Glutamatergic neuron (in vitro differentiated cells): ENCODE measurements at regions not wholly inside any gene's neighbourhood (a gene's known extent, or its start where the extent isn't known, plus 50 kb on each side); places are given as distances from the start of the nearest gene placed in this dataset.

Experiments used
- DNase-seq: peaks from one replicate; pipeline ENCODE4 v3.0.0; 2022
- H3K27ac Mint-ChIP-seq: one replicate; pipeline ENCODE4 v1.8.0; 2020; ENCODE audit warnings: mild to moderate bottlenecking, mixed read lengths, inconsistent platforms; ENCODE audit not compliant: unreplicated experiment
- H3K27me3 Mint-ChIP-seq: one replicate; pipeline ENCODE4 v1.8.0; 2020; ENCODE audit warnings: mild to moderate bottlenecking, moderate library complexity, mixed read lengths, inconsistent platforms; ENCODE audit not compliant: unreplicated experiment
- H3K36me3 Mint-ChIP-seq: one replicate; pipeline ENCODE4 v1.8.0; 2020; ENCODE audit warnings: mild to moderate bottlenecking, mixed read lengths, inconsistent platforms; ENCODE audit not compliant: unreplicated experiment
- H3K4me1 Mint-ChIP-seq: one replicate; pipeline ENCODE4 v1.8.0; 2020; ENCODE audit warnings: mild to moderate bottlenecking, low read depth, mixed read lengths, inconsistent platforms; ENCODE audit not compliant: unreplicated experiment
- H3K4me3 Mint-ChIP-seq: one replicate; pipeline ENCODE4 v1.8.0; 2020; ENCODE audit warnings: mild to moderate bottlenecking, mixed read lengths, inconsistent platforms; ENCODE audit not compliant: unreplicated experiment
- H3K9me3 Mint-ChIP-seq: one replicate; pipeline ENCODE4 v1.8.0; 2020; ENCODE audit warnings: mild to moderate bottlenecking, moderate library complexity, mixed read lengths, inconsistent platforms; ENCODE audit not compliant: unreplicated experiment
- CTCF ChIP-seq: fragments of 200-600 bp; sonication (generic); IDR thresholded peaks from one replicate; pipeline ENCODE4 v1.5.0; 2021; ENCODE audit not compliant: partially characterized antibody, unreplicated experiment

- H3K27ac Mint-ChIP-seq = no peak overlapping the region
- H3K9me3 Mint-ChIP-seq = peaks cover 3% of the 10 kb centered on the region
- H3K36me3 Mint-ChIP-seq = peaks cover 5% of the 10 kb centered on the region
- peaks cover 6% of the 10 kb centered on the region for H3K27me3 Mint-ChIP-seq
- no peak for DNase-seq
- TF ChIP-seq CTCF = no peak
- H3K4me1 Mint-ChIP-seq = no peaks in the 10 kb centered on the region
- H3K4me3 Mint-ChIP-seq = no peak overlapping the region
These were observed 258.9 kb downstream of the SEC16B start for GRCh38 chr1:177710696-177711620.

GRCh38 chr1:177708406-177708805 is 261.5 kb downstream of the SEC16B start:
- no peak overlapping the region for H3K27ac Mint-ChIP-seq
- H3K4me3 Mint-ChIP-seq = no peak overlapping the region
- DNase-seq = no peak

GRCh38 chr1:177706977-177707376 is 262.9 kb downstream of the SEC16B start:
- no peaks in the 10 kb centered on the region for H3K4me1 Mint-ChIP-seq
- peaks cover 2% of the 10 kb centered on the region for H3K9me3 Mint-ChIP-seq
- H3K27ac Mint-ChIP-seq = no peak overlapping the region
- no peak overlapping the region for H3K4me3 Mint-ChIP-seq
- DNase-seq = no peak
- TF ChIP-seq CTCF = no peak
- no peaks in the 10 kb centered on the region for H3K36me3 Mint-ChIP-seq
- H3K27me3 Mint-ChIP-seq = peaks cover 6% of the 10 kb centered on the region

More at GRCh38 chr1:177708406-177708805, 261.5 kb downstream of the SEC16B start:
- H3K4me1 Mint-ChIP-seq = no peaks in the 10 kb centered on the region
- H3K27me3 Mint-ChIP-seq = peaks cover 6% of the 10 kb centered on the region
- no peak for TF ChIP-seq CTCF
- H3K36me3 Mint-ChIP-seq = no peaks in the 10 kb centered on the region
- H3K9me3 Mint-ChIP-seq = peaks cover 2% of the 10 kb centered on the region

- H3K4me3 Mint-ChIP-seq = no peak overlapping the region
- H3K9me3 Mint-ChIP-seq = peaks cover 2% of the 10 kb centered on the region
- no peak overlapping the region for H3K27ac Mint-ChIP-seq
- TF ChIP-seq CTCF = no peak
- no peaks in the 10 kb centered on the region for H3K36me3 Mint-ChIP-seq
- no peaks in the 10 kb centered on the region for H3K4me1 Mint-ChIP-seq
- peaks cover 6% of the 10 kb centered on the region for H3K27me3 Mint-ChIP-seq
- no peak for DNase-seq
These were observed 264.0 kb downstream of the SEC16B start for GRCh38 chr1:177705839-177706238.

GRCh38 chr1:177703888-177704446 is 265.9 kb downstream of the SEC16B start:
- Mint-ChIP-seq H3K9me3 (peaks cover 2% of the 10 kb centered on the region), H3K4me1 (no peaks in the 10 kb centered on the region), H3K4me3 (no peak overlapping the region), H3K27me3 (peaks cover 2% of the 10 kb centered on the region), H3K27ac (no peak overlapping the region), H3K36me3 (no peaks in the 10 kb centered on the region)
- no peak for TF ChIP-seq CTCF
- DNase-seq = no peak
